ENCODE measurements at regions not wholly inside any gene's neighbourhood (a gene's known extent, or its start where the extent isn't known, plus 50 kb on each side); places are given as distances from the start of the nearest gene placed in this dataset.

DNA sequence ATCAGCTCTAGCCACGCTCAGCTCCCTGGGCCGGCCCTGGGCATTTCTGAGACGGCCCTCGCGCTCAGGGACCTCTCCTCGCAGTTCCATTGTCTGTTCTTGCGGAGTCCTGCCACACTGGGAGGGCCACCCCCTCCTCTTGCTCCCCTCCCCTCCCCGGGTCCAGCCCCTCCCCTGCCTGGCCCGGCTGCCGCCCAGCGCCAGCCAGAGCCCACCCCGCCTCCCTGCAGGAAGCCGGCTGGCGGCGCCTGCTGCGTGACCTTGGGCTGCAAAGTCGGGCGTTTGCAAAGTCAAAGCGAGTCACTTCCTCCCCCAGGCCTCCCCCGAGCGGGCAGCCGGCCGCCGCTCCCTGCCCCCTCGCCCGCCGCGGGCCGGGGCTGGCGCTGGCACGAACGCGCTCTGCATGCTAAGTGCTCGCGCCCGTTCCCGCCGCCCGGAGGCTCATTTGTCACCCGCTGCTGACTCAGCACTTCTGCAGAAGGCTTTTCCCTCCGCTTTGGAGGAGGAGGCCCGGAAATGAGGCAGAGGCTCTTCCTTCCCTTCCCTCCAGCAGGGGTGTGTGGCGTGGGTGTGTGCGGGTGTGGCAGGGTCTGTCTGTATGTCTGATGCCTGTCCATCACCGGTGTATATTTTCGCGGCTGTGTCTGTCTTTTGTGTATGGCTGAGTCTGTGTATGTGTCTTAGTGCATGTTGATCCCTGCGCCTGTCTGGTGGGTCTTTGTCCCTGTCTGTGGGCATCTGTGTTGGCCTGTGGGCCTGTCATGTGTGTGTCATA is 72.0 kb downstream of the IRF2BPL start (continued):
- TF ChIP-seq ELF1 (IDR thresholded peaks at IDR 0.05) (peak; percentile 67; the same call in 1 of the 2 replicates), CHD2 (IDR thresholded peaks at IDR 0.05; ENCODE audit: low read length, partially characterized antibody) (peak; percentile 72), REST (IDR thresholded peaks at IDR 0.05; ENCODE audit: low read depth, low read length) (peak; percentile 64; the same call in 1 of the 2 replicates), SMC3 (IDR thresholded peaks at IDR 0.05; ENCODE audit: low read depth, low read length) (peak; percentile 9; the same call in 1 of the 2 replicates), MEF2A (IDR thresholded peaks at IDR 0.05; ENCODE audit: borderline replicate concordance, low read depth) (peak; percentile 59; the same call in 1 of the 2 replicates), USF2 (IDR thresholded peaks at IDR 0.05; ENCODE audit: borderline replicate concordance, low read depth, low read length) (no peak), GATA2 (CRISPR knock-in tag; IDR thresholded peaks at IDR 0.05) (no peak), PBX3 (IDR thresholded peaks at IDR 0.05) (peak; percentile 92), RAD21 (IDR thresholded peaks at IDR 0.05; ENCODE audit: low read length) (0 out of 2 replicates have a peak, but pooled peaks have one; percentile 9), JUND (IDR thresholded peaks at IDR 0.05) (peak; percentile 59), EZH2phosphoT487 (IDR thresholded peaks at IDR 0.05; ENCODE audit: borderline replicate concordance, low read depth) (no peak), FOSL2 (IDR thresholded peaks at IDR 0.05; ENCODE audit: borderline replicate concordance, low read depth) (peak; percentile 78), TEAD4 (IDR thresholded peaks at IDR 0.05; ENCODE audit: borderline replicate concordance, insufficient read depth) (peak; percentile 88), POLR2AphosphoS5 (IDR thresholded peaks at IDR 0.05; ENCODE audit: low read depth, low read length) (peak; percentile 50; the same call in 1 of the 2 replicates), GABPA (IDR thresholded peaks at IDR 0.05; ENCODE audit: low read depth) (peak; percentile 67), USF1 (IDR thresholded peaks at IDR 0.05; ENCODE audit: borderline replicate concordance, low read depth) (no peak), MAX (IDR thresholded peaks at IDR 0.05; ENCODE audit: low read depth) (peak; percentile 90), RXRA (IDR thresholded peaks at IDR 0.05; ENCODE audit: borderline replicate concordance, low read depth) (peak; percentile 94), NFIC (IDR thresholded peaks at IDR 0.05; ENCODE audit: borderline replicate concordance) (peak; percentile 84)
